ENCODE measurements at regions not wholly inside any gene's neighbourhood (a gene's known extent, or its start where the extent isn't known, plus 50 kb on each side); places are given as distances from the start of the nearest gene placed in this dataset.

DNA sequence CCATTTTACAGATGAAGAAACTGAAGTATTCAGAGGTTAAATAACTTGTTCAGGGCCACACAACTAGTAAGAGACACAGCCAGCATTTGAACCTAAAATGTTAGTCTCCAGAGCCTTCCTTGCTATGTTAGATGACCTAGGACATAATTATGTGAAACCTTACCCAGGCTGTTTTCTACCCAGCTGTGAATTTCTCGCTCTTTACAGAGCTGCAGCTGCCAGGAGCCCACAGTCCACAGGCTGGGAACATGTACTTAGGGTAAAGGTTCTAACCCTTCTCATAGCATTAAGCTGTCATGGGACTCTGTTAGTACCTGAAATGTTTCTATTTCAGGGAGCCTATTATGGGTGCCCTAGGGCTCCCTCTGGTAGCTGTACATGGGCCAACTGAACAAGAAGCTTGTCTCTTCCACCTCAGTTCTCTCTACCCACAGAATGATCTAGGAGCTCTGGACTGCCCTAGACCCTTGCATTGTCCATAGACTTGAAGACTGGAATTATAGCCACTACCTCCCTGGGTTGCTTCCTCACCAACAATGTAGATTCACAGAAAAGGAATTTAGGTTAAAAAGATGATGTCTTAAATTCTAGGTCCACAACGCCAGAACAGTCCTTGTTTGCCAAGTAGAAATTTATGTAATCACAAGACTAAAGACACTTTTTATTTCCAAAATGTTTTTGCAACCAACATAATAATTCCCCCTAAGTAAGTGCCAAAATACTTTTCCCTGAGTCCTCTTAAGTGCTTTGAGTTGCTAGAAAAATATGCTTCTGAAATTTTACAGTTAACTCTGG lies 262.9 kb downstream of the PIK3R1 start:
- Mint-ChIP-seq H3K4me3 (no peak overlapping the region), H3K36me3 (no peaks in the 10 kb centered on the region), H3K9me3 (no peaks in the 10 kb centered on the region), H3K27ac (no peak overlapping the region), H3K4me1 (no peaks in the 10 kb centered on the region), H3K27me3 (ENCODE audit: insufficient read depth, low read depth) (no peaks in the 10 kb centered on the region)
- H2AFZ ChIP-seq (replicated peaks) = no peak overlapping the region
- no peaks in the 10 kb centered on the region for H3K79me2 ChIP-seq (ENCODE audit: low read depth)
- no peaks in the 10 kb centered on the region for H3K4me1 ChIP-seq
- no peak overlapping the region for H3K4me2 ChIP-seq
- no peak overlapping the region for H3K4me3 ChIP-seq
- no peaks in the 10 kb centered on the region for H3F3A ChIP-seq (ENCODE audit: low read depth)
- TF ChIP-seq EZH2 (IDR thresholded peaks at IDR 0.05) = no peak
- TF ChIP-seq EZH2phosphoT487 (IDR thresholded peaks at IDR 0.05) = no peak
- no peak for TF ChIP-seq CTCF (IDR thresholded peaks at IDR 0.05)
- no peak overlapping the region for H3K27ac ChIP-seq
- no peaks in the 10 kb centered on the region for H3K36me3 ChIP-seq
- DNase-seq (ENCODE audit: low spot score) = no peak
- no peaks in the 10 kb centered on the region for H4K20me1 ChIP-seq (ENCODE audit: low read depth)
- no peaks in the 10 kb centered on the region for H3K9me3 ChIP-seq (ENCODE audit: low read depth)
- H3K27me3 ChIP-seq = no peaks in the 10 kb centered on the region
- no peak overlapping the region for H3K9ac ChIP-seq

- Histone ChIP-seq H3K27ac (no peak overlapping the region), H2AFZ (replicated peaks) (no peak overlapping the region), H3K79me2 (ENCODE audit: low read depth) (no peaks in the 10 kb centered on the region), H3K9ac (no peak overlapping the region), H3K4me1 (no peaks in the 10 kb centered on the region), H3K27me3 (no peaks in the 10 kb centered on the region), H3K4me3 (no peak overlapping the region), H4K20me1 (ENCODE audit: low read depth) (no peaks in the 10 kb centered on the region), H3K36me3 (no peaks in the 10 kb centered on the region), H3F3A (ENCODE audit: low read depth) (no peaks in the 10 kb centered on the region), H3K9me3 (ENCODE audit: low read depth) (no peaks in the 10 kb centered on the region), H3K4me2 (no peak overlapping the region)
- no peaks in the 10 kb centered on the region for H3K4me1 Mint-ChIP-seq
- no peaks in the 10 kb centered on the region for H3K36me3 Mint-ChIP-seq
- TF ChIP-seq CTCF (IDR thresholded peaks at IDR 0.05) (no peak), EZH2 (IDR thresholded peaks at IDR 0.05) (no peak), EZH2phosphoT487 (IDR thresholded peaks at IDR 0.05) (no peak)
- no peaks in the 10 kb centered on the region for H3K27me3 Mint-ChIP-seq (ENCODE audit: insufficient read depth, low read depth)
- no peak for DNase-seq (ENCODE audit: low spot score)
- H3K9me3 Mint-ChIP-seq = no peaks in the 10 kb centered on the region
- H3K27ac Mint-ChIP-seq = no peak overlapping the region
- H3K4me3 Mint-ChIP-seq = no peak overlapping the region
These were observed 264.0 kb downstream of the PIK3R1 start for GRCh38 chr5:68479524-68479923.

DNA sequence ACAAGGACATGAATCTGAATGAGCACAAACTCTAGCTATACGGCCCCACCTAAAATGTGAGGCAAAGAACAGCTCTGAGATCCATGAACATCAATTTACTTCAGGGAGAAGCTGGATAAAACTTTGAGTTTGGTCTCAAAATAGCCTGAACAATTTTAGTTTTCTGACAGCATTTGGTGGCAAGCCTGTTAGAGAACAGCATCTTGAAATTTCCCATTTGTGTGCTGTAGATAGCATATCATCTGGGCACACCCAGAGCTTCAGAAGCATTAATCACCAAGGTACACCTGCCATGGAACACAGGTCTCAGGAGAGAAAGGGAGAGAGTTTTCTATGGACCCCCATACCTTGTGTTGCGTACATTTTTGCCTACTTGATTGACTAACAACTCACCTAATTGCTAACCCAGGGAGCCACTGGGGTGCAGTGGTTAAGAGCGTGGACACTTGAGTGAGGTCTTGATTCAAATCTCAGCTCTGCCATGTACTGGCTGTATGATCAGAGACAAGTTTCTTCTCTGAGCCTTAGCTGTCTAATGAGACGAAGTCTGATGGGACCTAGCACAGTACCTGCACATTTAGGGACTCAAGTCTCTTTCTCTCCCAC lies 264.9 kb downstream of the PIK3R1 start:
- Mint-ChIP-seq H3K27me3 (ENCODE audit: insufficient read depth, low read depth) (no peaks in the 10 kb centered on the region), H3K9me3 (no peaks in the 10 kb centered on the region), H3K4me3 (no peak overlapping the region), H3K36me3 (no peaks in the 10 kb centered on the region), H3K4me1 (no peaks in the 10 kb centered on the region), H3K27ac (no peak overlapping the region)
- Histone ChIP-seq H4K20me1 (ENCODE audit: low read depth) (no peaks in the 10 kb centered on the region), H3K27ac (no peak overlapping the region), H3K9me3 (ENCODE audit: low read depth) (no peaks in the 10 kb centered on the region), H2AFZ (replicated peaks) (no peak overlapping the region), H3K36me3 (no peaks in the 10 kb centered on the region), H3F3A (ENCODE audit: low read depth) (no peaks in the 10 kb centered on the region), H3K4me2 (no peak overlapping the region), H3K27me3 (no peaks in the 10 kb centered on the region), H3K79me2 (ENCODE audit: low read depth) (no peaks in the 10 kb centered on the region), H3K4me3 (no peak overlapping the region), H3K4me1 (no peaks in the 10 kb centered on the region), H3K9ac (no peak overlapping the region)
- no peak for DNase-seq (ENCODE audit: low spot score)
- TF ChIP-seq CTCF (IDR thresholded peaks at IDR 0.05) = no peak
- no peak for TF ChIP-seq EZH2phosphoT487 (IDR thresholded peaks at IDR 0.05)
- no peak for TF ChIP-seq EZH2 (IDR thresholded peaks at IDR 0.05)

Data from neural progenitor cell (in vitro differentiated cells).